Transverse colon (tissue), 4 donors: ENCODE measurements at regions not wholly inside any gene's neighbourhood (a gene's known extent, or its start where the extent isn't known, plus 50 kb on each side); places are given as distances from the start of the nearest gene placed in this dataset.
A peak's percentile ranks its signal among the peaks of the same experiment; 100 is the strongest.

ENCODE experiments used
- DNase-seq: peaks from one replicate; pipeline ENCODE4 v3.0.0-alpha.2; 2019
- H3K27ac ChIP-seq, 4 donors: fragments of 200-600 bp; sonication (generic); 2 replicates each; pipeline ENCODE4 v1.5.1; 2016 to 2018; ENCODE audit warnings: inconsistent platforms in 4 of 4
- H3K27me3 ChIP-seq: fragments of 200-600 bp; sonication (generic); 2 replicates; pipeline ENCODE4 v1.5.1; 2017; ENCODE audit warnings: inconsistent platforms
- H3K36me3 ChIP-seq, 4 donors: fragments of 200-600 bp; sonication (generic); 2 replicates each; pipeline ENCODE4 v1.5.1; 2017 to 2019; ENCODE audit warnings: inconsistent platforms in 4 of 4
- H3K4me1 ChIP-seq, 4 donors: fragments of 200-600 bp; sonication (generic); 2 replicates each; pipeline ENCODE4 v1.5.1; 2017 to 2020; ENCODE audit warnings: inconsistent platforms in 4 of 4
- H3K4me3 ChIP-seq, 4 donors: fragments of 200-600 bp; sonication (generic); 1 replicate in 1 of 4; 2 replicates in 3 of 4; pipeline versions ENCODE4 v1.5.1 to v1.6.1; 2017 to 2019; ENCODE audit warnings: inconsistent platforms in 4 of 4
- H3K9me3 ChIP-seq, 2 donors: fragments of 200-600 bp; sonication (generic); 2 replicates each; pipeline ENCODE4 v1.5.1; 2017 to 2019; ENCODE audit warnings: inconsistent platforms in 2 of 2
- CTCF ChIP-seq, 5 experiments: fragments of 200-600 bp in 3 of 5; fragments of 450-650 bp in 2 of 5; sonication (generic) in 3 of 5; IDR thresholded peaks; 1 replicate in 2 of 5; 2 replicates in 3 of 5; pipeline ENCODE4 v1.5.1; 2016 to 2017; ENCODE audit warnings: antibody characterized with exemption in 5 of 5, inconsistent platforms in 3 of 5, mild to moderate bottlenecking in 2 of 5, moderate library complexity in 1 of 5
- EP300 ChIP-seq: sonication (generic); formaldehyde crosslinking; IDR thresholded peaks from one replicate; pipeline ENCODE4 v1.6.1; 2017; ENCODE audit warnings: antibody characterized with exemption, low read depth
- POLR2A ChIP-seq: fragments of 450-650 bp; IDR thresholded peaks from one replicate; pipeline ENCODE4 v1.6.1; 2016; ENCODE audit warnings: antibody characterized with exemption, mild to moderate bottlenecking, moderate library complexity
- POLR2AphosphoS5 ChIP-seq, 3 donors: sonication (generic); formaldehyde crosslinking; IDR thresholded peaks; one replicate each; pipeline ENCODE4 v1.6.1; 2016; ENCODE audit warnings: antibody characterized with exemption in 3 of 3
- WGBS, 2 donors: methylation state at CpG; one replicate each; pipeline ENCODE4 v1.1.5; 2018; ENCODE audit warnings: low coverage in 1 of 2; 5-methylcytosine and 5-hydroxymethylcytosine counted together
- in situ Hi-C, 4 donors: fragments of 200-750 bp; cut with MboI; loops; one replicate each; pipeline versions ENCODE4 v1.15.0 to v1.15.1; 2017; ENCODE audit warnings: low sequenced_read_pairs in 3 of 4, low pct_ligation_motif_present in 1 of 4, low pct_unique_long_range_greater_than_20kb in 1 of 4
- intact Hi-C: fragments of 100-400 bp; cut with DNase I; formaldehyde crosslinking; loops from one replicate; pipeline ENCODE4 v1.15.1; 2023; ENCODE audit warnings: low total_unique reads

GRCh38 chr4:58935332-58935731 is 1825.1 kb upstream of the IGFBP7 start:
- H3K27me3 ChIP-seq, result no peaks in the 10 kb centered on the region
- no peaks in the 10 kb centered on the region for H3K36me3 ChIP-seq
- no peak overlapping the region for H3K27ac ChIP-seq
- 88% methylated on average over 2 of the region's 2 CpGs; no CpG with 5 or more reads in 1 of the 2 donors for WGBS, 2 donors
- DNase-seq, result no peak
- no peak overlapping the region for H3K4me3 ChIP-seq
- no peaks in the 10 kb centered on the region for H3K9me3 ChIP-seq
- TF ChIP-seq POLR2AphosphoS5 (IDR thresholded peaks at IDR 0.05), result no peak
- no peak for TF ChIP-seq EP300
- TF ChIP-seq CTCF (IDR thresholded peaks at IDR 0.05), result no peak
- TF ChIP-seq POLR2A, result no peak
- intact Hi-C loops (no loop called here), in situ Hi-C loops (loop anchor here in 3 of 4 donors (25.0 kb wide), 1 partner anchor 98 kb away; no protein-coding TSS in a partner anchor)
- H3K4me1 ChIP-seq, result no peaks in the 10 kb centered on the region

- DNase-seq, result no peak
- Histone ChIP-seq H3K36me3 (no peaks in the 10 kb centered on the region), H3K27ac (no peak overlapping the region), H3K4me1 (no peaks in the 10 kb centered on the region), H3K9me3 (no peaks in the 10 kb centered on the region), H3K27me3 (no peaks in the 10 kb centered on the region), H3K4me3 (no peak overlapping the region)
- 60 to 61% methylated on average over 1 of the region's 1 CpG for WGBS, 2 donors
- in situ Hi-C loops (loop anchor here in 3 of 4 donors (25.0 kb wide), 1 partner anchor 99 kb away; no protein-coding TSS in a partner anchor), intact Hi-C loops (no loop called here)
- TF ChIP-seq EP300 (no peak), POLR2A (no peak), CTCF (IDR thresholded peaks at IDR 0.05) (no peak), POLR2AphosphoS5 (IDR thresholded peaks at IDR 0.05) (no peak)
These were observed 1826.3 kb upstream of the IGFBP7 start for GRCh38 chr4:58936436-58936835.

GRCh38 chr4:58940167-58940566 is 1830.0 kb upstream of the IGFBP7 start:
- TF ChIP-seq EP300 (no peak), CTCF (IDR thresholded peaks at IDR 0.05) (no peak), POLR2AphosphoS5 (IDR thresholded peaks at IDR 0.05) (no peak), POLR2A (no peak)
- no peaks in the 10 kb centered on the region for H3K9me3 ChIP-seq
- 34 to 45% methylated on average over 3 of the region's 3 CpGs for WGBS, 2 donors
- peak overlapping the region in 2 of 4 donors; percentile 10 to 12 for H3K4me3 ChIP-seq
- intact Hi-C loops (no loop called here), in situ Hi-C loops (loop anchor here in 3 of 4 donors (25.0 kb wide), 1 partner anchor 103 kb away; no protein-coding TSS in a partner anchor)
- no peak for DNase-seq
- no peaks in the 10 kb centered on the region for H3K36me3 ChIP-seq
- H3K27me3 ChIP-seq, result no peaks in the 10 kb centered on the region
- H3K4me1 ChIP-seq, result no peaks in the 10 kb centered on the region
- H3K27ac ChIP-seq, result no peak overlapping the region

GRCh38 chr4:58941286-58941685 is 1831.1 kb upstream of the IGFBP7 start:
- TF ChIP-seq CTCF (IDR thresholded peaks at IDR 0.05), result no peak
- no peak for TF ChIP-seq EP300
- no peak for TF ChIP-seq POLR2A
- TF ChIP-seq POLR2AphosphoS5 (IDR thresholded peaks at IDR 0.05), result no peak
- Histone ChIP-seq H3K9me3 (no peaks in the 10 kb centered on the region), H3K36me3 (no peaks in the 10 kb centered on the region), H3K27me3 (no peaks in the 10 kb centered on the region), H3K4me1 (no peaks in the 10 kb centered on the region), H3K4me3 (no peak overlapping the region), H3K27ac (no peak overlapping the region)
- intact Hi-C loops, result no loop called here
- in situ Hi-C loops, result loop anchor here in 3 of 4 donors (25.0 kb wide), 1 partner anchor 104 kb away; no protein-coding TSS in a partner anchor
- WGBS, 2 donors, result 42 to 50% methylated on average over 1 of the region's 1 CpG
- no peak for DNase-seq
